CD4-positive, alpha-beta T cell treated with Interleukin-4 for 1 hour (primary cell): ENCODE measurements at regions not wholly inside any gene's neighbourhood (a gene's known extent, or its start where the extent isn't known, plus 50 kb on each side); places are given as distances from the start of the nearest gene placed in this dataset.
"Not testable (repeated sequence)": the region's sequence is repeated elsewhere in the genome, so short reads cannot be mapped to it uniquely, and the experiment has no call there.

ENCODE experiments used
- DNase-seq, 2 donors: peaks; one replicate each; pipeline ENCODE4 v3.0.0-alpha.2; 2020 to 2022

GRCh38 chr14:71165121-71166031, 258.1 kb downstream of the PCNX1 start:
- no peak for DNase-seq

GRCh38 chr14:71166180-71166837, 259.1 kb downstream of the PCNX1 start:
- DNase-seq: no peak

GRCh38 chr14:71167325-71167950, 260.2 kb downstream of the PCNX1 start:
- DNase-seq: not testable (repeated sequence)

GRCh38 chr14:71168161-71168560, 260.9 kb downstream of the PCNX1 start:
- DNase-seq: peak in 1 of 2 donors; percentile 14

GRCh38 chr14:71168564-71169427, 261.5 kb downstream of the PCNX1 start:
- DNase-seq: peak in 1 of 2 donors; percentile 11

- no peak for DNase-seq
These were observed 262.6 kb downstream of the PCNX1 start for GRCh38 chr14:71169861-71170260.

GRCh38 chr14:71175491-71175890, 268.2 kb downstream of the PCNX1 start:
- DNase-seq: no peak

GRCh38 chr14:71179066-71179465, 271.8 kb downstream of the PCNX1 start:
- DNase-seq: no peak

- DNase-seq: no peak
These were observed 273.1 kb downstream of the PCNX1 start for GRCh38 chr14:71180397-71180796.

GRCh38 chr14:71181215-71182003, 274.1 kb downstream of the PCNX1 start:
- DNase-seq: no peak

- no peak for DNase-seq
These were observed 276.8 kb downstream of the PCNX1 start for GRCh38 chr14:71183876-71184689.

GRCh38 chr14:71185637-71186036, 278.4 kb downstream of the PCNX1 start:
- DNase-seq: no peak

GRCh38 chr14:71187633-71188356, 280.5 kb downstream of the PCNX1 start:
- no peak for DNase-seq

GRCh38 chr14:71190770-71191374, 283.6 kb downstream of the PCNX1 start:
- no peak for DNase-seq

GRCh38 chr14:71193663-71194062, 286.4 kb downstream of the PCNX1 start:
- DNase-seq: no peak

- DNase-seq: no peak
These were observed 287.0 kb downstream of the PCNX1 start for GRCh38 chr14:71194251-71194650.

GRCh38 chr14:71196921-71197320, 289.7 kb downstream of the PCNX1 start:
- DNase-seq: no peak

- no peak for DNase-seq
These were observed 291.4 kb downstream of the PCNX1 start for GRCh38 chr14:71198687-71199086.

GRCh38 chr14:71201840-71202239, 294.6 kb downstream of the PCNX1 start:
- DNase-seq: no peak

GRCh38 chr14:71202881-71203280, 295.6 kb downstream of the PCNX1 start:
- DNase-seq: no peak
